ENCODE measurements at regions not wholly inside any gene's neighbourhood (a gene's known extent, or its start where the extent isn't known, plus 50 kb on each side); places are given as distances from the start of the nearest gene placed in this dataset.

GRCh38 chr1:213650603-213651002 lies 337.2 kb upstream of the PROX1 start:
- no peak for TF ChIP-seq CTCF (IDR thresholded peaks at IDR 0.05; ENCODE audit: unreplicated experiment)
- Mint-ChIP-seq H3K4me1 (ENCODE audit: insufficient read depth, unreplicated experiment) (no peaks in the 10 kb centered on the region), H3K9me3 (ENCODE audit: unreplicated experiment) (no peaks in the 10 kb centered on the region), H3K4me3 (ENCODE audit: unreplicated experiment) (no peak overlapping the region), H3K27me3 (ENCODE audit: insufficient read depth, unreplicated experiment) (peaks cover 31% of the 10 kb centered on the region), H3K27ac (ENCODE audit: low read depth, unreplicated experiment) (no peak overlapping the region), H3K36me3 (ENCODE audit: insufficient read depth, unreplicated experiment) (no peaks in the 10 kb centered on the region)
- POLR2A ChIA-PET: no interaction called here
- DNase-seq (ENCODE audit: unreplicated experiment): no peak
- intact Hi-C loops (cut with micrococcal nuclease): no loop called here
- CTCF ChIA-PET: interaction anchor here (0.7 to 1.5 kb wide), 2 partner anchors 12 to 527 kb away, joined by 3 read pairs; no protein-coding TSS in a partner anchor
- no TSS peak for BruUV-seq (replicated peaks)

GRCh38 chr1:213651077-213651476 lies 336.7 kb upstream of the PROX1 start:
- TF ChIP-seq CTCF (IDR thresholded peaks at IDR 0.05; ENCODE audit: unreplicated experiment): no peak
- Mint-ChIP-seq H3K4me1 (ENCODE audit: insufficient read depth, unreplicated experiment) (no peaks in the 10 kb centered on the region), H3K27me3 (ENCODE audit: insufficient read depth, unreplicated experiment) (peaks cover 26% of the 10 kb centered on the region), H3K9me3 (ENCODE audit: unreplicated experiment) (no peaks in the 10 kb centered on the region), H3K27ac (ENCODE audit: low read depth, unreplicated experiment) (no peak overlapping the region), H3K4me3 (ENCODE audit: unreplicated experiment) (no peak overlapping the region), H3K36me3 (ENCODE audit: insufficient read depth, unreplicated experiment) (no peaks in the 10 kb centered on the region)
- no TSS peak for BruUV-seq (replicated peaks)
- CTCF ChIA-PET: interaction anchor here (0.7 to 1.5 kb wide), 2 partner anchors 11 to 528 kb away, joined by 3 read pairs; no protein-coding TSS in a partner anchor
- POLR2A ChIA-PET: no interaction called here
- DNase-seq (ENCODE audit: unreplicated experiment): no peak
- intact Hi-C loops (cut with micrococcal nuclease): no loop called here

GRCh38 chr1:213652109-213652508 lies 335.7 kb upstream of the PROX1 start:
- no peak overlapping the region for H3K4me3 Mint-ChIP-seq (ENCODE audit: unreplicated experiment)
- intact Hi-C loops (cut with micrococcal nuclease): no loop called here
- no peaks in the 10 kb centered on the region for H3K36me3 Mint-ChIP-seq (ENCODE audit: insufficient read depth, unreplicated experiment)

GRCh38 chr1:213656039-213656438 lies 331.7 kb upstream of the PROX1 start:
- intact Hi-C loops (cut with micrococcal nuclease): no loop called here
- Mint-ChIP-seq H3K9me3 (ENCODE audit: unreplicated experiment) (no peaks in the 10 kb centered on the region), H3K27ac (ENCODE audit: low read depth, unreplicated experiment) (no peak overlapping the region), H3K36me3 (ENCODE audit: insufficient read depth, unreplicated experiment) (no peaks in the 10 kb centered on the region), H3K27me3 (ENCODE audit: insufficient read depth, unreplicated experiment) (no peaks in the 10 kb centered on the region), H3K4me3 (ENCODE audit: unreplicated experiment) (no peak overlapping the region), H3K4me1 (ENCODE audit: insufficient read depth, unreplicated experiment) (no peaks in the 10 kb centered on the region)
- no peak for DNase-seq (ENCODE audit: unreplicated experiment)
- ChIA-PET CTCF (no interaction called here), POLR2A (no interaction called here)
- TF ChIP-seq CTCF (IDR thresholded peaks at IDR 0.05; ENCODE audit: unreplicated experiment): no peak
- no TSS peak for BruUV-seq (replicated peaks)

More at GRCh38 chr1:213652109-213652508, 335.7 kb upstream of the PROX1 start:
- no peaks in the 10 kb centered on the region for H3K4me1 Mint-ChIP-seq (ENCODE audit: insufficient read depth, unreplicated experiment)
- no peaks in the 10 kb centered on the region for H3K9me3 Mint-ChIP-seq (ENCODE audit: unreplicated experiment)
- no TSS peak for BruUV-seq (replicated peaks)
- peaks cover 20% of the 10 kb centered on the region for H3K27me3 Mint-ChIP-seq (ENCODE audit: insufficient read depth, unreplicated experiment)
- DNase-seq (ENCODE audit: unreplicated experiment): no peak
- H3K27ac Mint-ChIP-seq (ENCODE audit: low read depth, unreplicated experiment): no peak overlapping the region
- CTCF ChIA-PET: interaction anchor here (1.5 kb wide), 1 partner anchor 10 kb away, joined by 3 read pairs; no protein-coding TSS in a partner anchor
- no peak for TF ChIP-seq CTCF (IDR thresholded peaks at IDR 0.05; ENCODE audit: unreplicated experiment)
- POLR2A ChIA-PET: interaction anchor here (0.7 kb wide), 1 partner anchor 77 kb away, joined by 3 read pairs; no protein-coding TSS in a partner anchor

Data from MCF 10A (cell line).